ENCODE measurements at regions not wholly inside any gene's neighbourhood (a gene's known extent, or its start where the extent isn't known, plus 50 kb on each side); places are given as distances from the start of the nearest gene placed in this dataset.

- no peak for TF ChIP-seq RBBP5 (IDR thresholded peaks at IDR 0.05; ENCODE audit: borderline replicate concordance, low read depth, low read length)
- no peak for TF ChIP-seq SIX5 (IDR thresholded peaks at IDR 0.05; ENCODE audit: low read depth, low read length)
- no peak for TF ChIP-seq ATF3 (IDR thresholded peaks at IDR 0.05; ENCODE audit: insufficient read depth, low read depth, low read length)
- no peak for TF ChIP-seq KDM1A (IDR thresholded peaks at IDR 0.05; ENCODE audit: borderline replicate concordance, low read length)
- no peak for TF ChIP-seq RAD21 (IDR thresholded peaks at IDR 0.05 in 1 of 2, conservative IDR thresholded peaks at IDR 0.05 in 1 of 2; ENCODE audit: low read depth in 2 of 2, low read length in 2 of 2)
- H3K23me2 ChIP-seq (ENCODE audit: low read depth, low read length), result no peaks in the 10 kb centered on the region
Measured at GRCh38 chr20:51945177-51945576, 142.9 kb upstream of the SALL4 start.

More at GRCh38 chr20:51945177-51945576, 142.9 kb upstream of the SALL4 start:
- Histone ChIP-seq H3K56ac (replicated peaks; ENCODE audit: insufficient read length, low read depth, low read length) (no peak overlapping the region), H4K91ac (replicated peaks; ENCODE audit: insufficient read length, low read length) (no peak overlapping the region), H3K27me3 (replicated peaks in 1 of 4; ENCODE audit: control insufficient read depth in 3 of 4, extremely low read depth in 1 of 4, insufficient read depth in 3 of 4, low read length in 3 of 4) (no peaks in the 10 kb centered on the region), H3K79me1 (ENCODE audit: low read depth, low read length) (no peaks in the 10 kb centered on the region), H3K9me3 (ENCODE audit: insufficient read depth in 2 of 2, low read depth in 1 of 2, low read length in 1 of 2) (no peaks in the 10 kb centered on the region), H3K4me1 (replicated peaks in 1 of 4; ENCODE audit: control insufficient read depth in 3 of 4, insufficient read depth in 4 of 4, low read length in 3 of 4) (no peaks in the 10 kb centered on the region), H3K18ac (ENCODE audit: extremely low read depth, low read length) (no peak overlapping the region), H3K4ac (replicated peaks; ENCODE audit: insufficient read length, low read depth, low read length) (no peak overlapping the region), H2BK20ac (ENCODE audit: low read length) (no peak overlapping the region), H2BK15ac (ENCODE audit: low read length) (no peak overlapping the region), H3K4me3 (ENCODE audit: extremely low read depth in 1 of 4, insufficient read depth in 2 of 4, low read depth in 3 of 4, low read length in 4 of 4) (no peak overlapping the region), H2AFZ (ENCODE audit: low read length) (no peak overlapping the region), H4K5ac (ENCODE audit: insufficient read length, low read depth, low read length) (no peak overlapping the region), H3K14ac (ENCODE audit: insufficient read length) (no peak overlapping the region), H3K9ac (replicated peaks in 1 of 4; ENCODE audit: extremely low read depth in 1 of 4, low read depth in 3 of 4, low read length in 3 of 4) (no peak overlapping the region), H3K23ac (ENCODE audit: insufficient read length) (no peak overlapping the region), H2BK12ac (ENCODE audit: low read depth, low read length) (no peak overlapping the region), H2BK5ac (ENCODE audit: low read depth, low read length) (no peak overlapping the region), H2AK5ac (ENCODE audit: low read depth, low read length) (no peak overlapping the region), H3K36me3 (ENCODE audit: control insufficient read depth in 2 of 4, insufficient read depth in 4 of 4, low read length in 3 of 4) (no peaks in the 10 kb centered on the region), H4K8ac (ENCODE audit: extremely low read depth, insufficient read depth, low read length) (no peak overlapping the region), H4K20me1 (replicated peaks in 1 of 2; ENCODE audit: control insufficient read depth in 1 of 2, insufficient read depth in 2 of 2, low read length in 2 of 2) (no peaks in the 10 kb centered on the region), H3K79me2 (ENCODE audit: control insufficient read depth in 1 of 2, insufficient read depth in 2 of 2, low read length in 2 of 2) (no peaks in the 10 kb centered on the region), H3K4me2 (ENCODE audit: insufficient read depth in 1 of 2, low read depth in 2 of 2, low read length in 2 of 2) (no peak overlapping the region), H2BK120ac (replicated peaks; ENCODE audit: low read depth, low read length) (no peak overlapping the region), H3K27ac (ENCODE audit: low read depth, low read length) (no peak overlapping the region)
- POLR2A ChIA-PET (ENCODE audit: partially characterized antibody), result no interaction called here
- DNase-seq (ENCODE audit: low read depth in 1 of 2, low spot score in 2 of 2) (no peak), FAIRE-seq (no peak)
- CTCF ChIA-PET (ENCODE audit: partially characterized antibody), result interaction anchor here (0.6 to 1.6 kb wide), 3 partner anchors 21 to 143 kb away, joined by 3 to 8 read pairs (median 3); partner anchors contain the start of gene SALL4
- WGBS, 2 experiments (ENCODE audit: extremely low coverage in 1 of 2, insufficient coverage in 1 of 2, insufficient read length in 1 of 2, insufficient replicate concordance in 2 of 2, low coverage in 1 of 2, low lambda C conversion rate in 2 of 2, missing lambda C conversion rate in 1 of 2), result 84% methylated on average over 5 of the region's 5 CpGs; no CpG with 5 or more reads in 1 of the 2 experiments

Data from H1 (cell line).